Ovary (tissue), 7 donors: ENCODE measurements at regions not wholly inside any gene's neighbourhood (a gene's known extent, or its start where the extent isn't known, plus 50 kb on each side); places are given as distances from the start of the nearest gene placed in this dataset.

Experiments
- DNase-seq, 5 donors: peaks; one replicate each; pipeline ENCODE4 v3.0.0-alpha.2; 2019 to 2020
- H3K27ac ChIP-seq, 2 donors: fragments of 200-600 bp; one replicate each; pipeline versions ENCODE4 v1.5.1 to v1.8.0; 2019 to 2022
- H3K27me3 ChIP-seq: fragments of 200-600 bp; one replicate; pipeline ENCODE4 v1.8.0; 2022
- H3K36me3 ChIP-seq: fragments of 200-600 bp; sonication (generic); one replicate; pipeline ENCODE4 v1.5.1; 2019
- H3K4me1 ChIP-seq: one replicate; pipeline ENCODE4 v1.8.1; 2013; ENCODE audit warnings: mild to moderate bottlenecking, moderate library complexity; ENCODE audit not compliant: insufficient read depth
- H3K4me3 ChIP-seq: fragments of 200-600 bp; sonication (generic); one replicate; pipeline ENCODE4 v1.5.1; 2017
- H3K9me3 ChIP-seq, 2 donors: fragments of 200-600 bp in 1 of 2; sonication (generic) in 1 of 2; one replicate each; pipeline versions ENCODE4 v1.5.1 to v1.8.1; 2013 to 2019; ENCODE audit warnings: mild to moderate bottlenecking in 1 of 2, moderate library complexity in 1 of 2
- CTCF ChIP-seq, 3 donors: fragments of 450-650 bp in 2 of 3; fragments of 200-600 bp in 1 of 3; IDR thresholded peaks; one replicate each; pipeline versions ENCODE4 v1.5.1 to v1.8.0; 2016 to 2022; ENCODE audit warnings: antibody characterized with exemption in 3 of 3, mild to moderate bottlenecking in 1 of 3
- EP300 ChIP-seq: sonication (generic); formaldehyde crosslinking; IDR thresholded peaks from one replicate; pipeline ENCODE4 v1.6.1; 2017; ENCODE audit warnings: antibody characterized with exemption
- POLR2A ChIP-seq: fragments of 450-650 bp; IDR thresholded peaks from one replicate; pipeline ENCODE4 v1.6.1; 2017; ENCODE audit warnings: antibody characterized with exemption, mild to moderate bottlenecking, moderate library complexity
- WGBS, 3 donors: extraction: QIAGEN DNeasy Blood & Tissue Kit in 1 of 3; methylation state at CpG; one replicate each; pipeline versions ENCODE4 v1.1.5 to v1.1.7; 2013 to 2017; 5-methylcytosine and 5-hydroxymethylcytosine counted together
- intact Hi-C, 4 donors: fragments of 100-400 bp; cut with DNase I; formaldehyde crosslinking; loops; one replicate each; pipeline versions ENCODE4 v1.11.0 to v1.15.1; 2022 to 2023
- donor health status: DM: no; HTN: no; CAD: no; lungs with moderate emphysema.
- donor health status: DM: no; HTN: no; CAD: no.
- donor health status: Bipolar disorder and iron deficiency.
- donor health status: DM: no; HTN: no; CAD: no.
- donor health status: DM: yes; HTN: yes; CAD: no.

- intact Hi-C loops: loop anchor here in 1 of 4 donors (10.0 kb wide), 1 partner anchor 63 kb away; no protein-coding TSS in a partner anchor
- TF ChIP-seq EP300 (no peak), CTCF (IDR thresholded peaks at IDR 0.05) (no peak), POLR2A (no peak)
- Histone ChIP-seq H3K9me3 (no peaks in the 10 kb centered on the region), H3K4me3 (no peak overlapping the region), H3K36me3 (no peaks in the 10 kb centered on the region), H3K27me3 (no peaks in the 10 kb centered on the region), H3K27ac (no peak overlapping the region), H3K4me1 (no peaks in the 10 kb centered on the region)
- DNase-seq: no peak
- WGBS, 3 donors: 48 to 53% (median 51%) methylated on average over 11 of the region's 11 CpGs
Observed at GRCh38 chr20:51961964-51962761, 159.8 kb upstream of the SALL4 start.

- no peak overlapping the region for H3K27ac ChIP-seq
- no peaks in the 10 kb centered on the region for H3K27me3 ChIP-seq
- intact Hi-C loops: loop anchor here in 1 of 4 donors (10.0 kb wide), 1 partner anchor 65 kb away; no protein-coding TSS in a partner anchor
- TF ChIP-seq POLR2A (no peak), CTCF (IDR thresholded peaks at IDR 0.05) (no peak), EP300 (no peak)
- no peaks in the 10 kb centered on the region for H3K9me3 ChIP-seq
- no peak for DNase-seq
- H3K36me3 ChIP-seq: no peaks in the 10 kb centered on the region
- H3K4me1 ChIP-seq: no peaks in the 10 kb centered on the region
- 89 to 93% (median 90%) methylated on average over 12 of the region's 12 CpGs for WGBS, 3 donors
- no peak overlapping the region for H3K4me3 ChIP-seq
Observed at GRCh38 chr20:51960047-51960675, 157.8 kb upstream of the SALL4 start.

- Histone ChIP-seq H3K27me3 (no peaks in the 10 kb centered on the region), H3K4me3 (no peak overlapping the region), H3K9me3 (no peaks in the 10 kb centered on the region), H3K27ac (no peak overlapping the region), H3K4me1 (no peaks in the 10 kb centered on the region), H3K36me3 (no peaks in the 10 kb centered on the region)
- DNase-seq: no peak
- intact Hi-C loops: no loop called here
- 21 to 23% (median 23%) methylated on average over 3 of the region's 3 CpGs for WGBS, 3 donors
- no peak for TF ChIP-seq CTCF (IDR thresholded peaks at IDR 0.05)
- no peak for TF ChIP-seq POLR2A
Observed at GRCh38 chr20:51959066-51959542, 156.8 kb upstream of the SALL4 start.

GRCh38 chr20:51958099-51959065 is 156.1 kb upstream of the SALL4 start:
- Histone ChIP-seq H3K27me3 (no peaks in the 10 kb centered on the region), H3K4me1 (no peaks in the 10 kb centered on the region), H3K36me3 (no peaks in the 10 kb centered on the region), H3K27ac (no peak overlapping the region), H3K4me3 (no peak overlapping the region), H3K9me3 (no peaks in the 10 kb centered on the region)
- no peak for TF ChIP-seq EP300
- no peak for TF ChIP-seq CTCF (IDR thresholded peaks at IDR 0.05)
- TF ChIP-seq POLR2A: no peak
- intact Hi-C loops: no loop called here
- 39 to 44% (median 42%) methylated on average over 11 of the region's 11 CpGs for WGBS, 3 donors
- no peak for DNase-seq
